Upper lobe of left lung (tissue), 6 donors: ENCODE measurements at regions not wholly inside any gene's neighbourhood (a gene's known extent, or its start where the extent isn't known, plus 50 kb on each side); places are given as distances from the start of the nearest gene placed in this dataset.
"Not testable (repeated sequence)": the region's sequence is repeated elsewhere in the genome, so short reads cannot be mapped to it uniquely, and the experiment has no call there.

Experiments
- ATAC-seq, 2 donors: fragments of 200-7000 bp; cut with Tn5 transposase; one replicate each; pipeline ENCODE4 v1.9.1; 2022; ENCODE audit warnings: mild to moderate bottlenecking in 2 of 2, moderate library complexity in 2 of 2; ENCODE audit not compliant: low FRiP score in 2 of 2
- DNase-seq, 2 donors: peaks; one replicate each; pipeline ENCODE4 v3.0.0-alpha.2; 2019 to 2020
- H3K27ac ChIP-seq, 4 donors: fragments of 200-600 bp; sonication (generic); one replicate each; pipeline ENCODE4 v1.5.1; 2016 to 2019
- H3K27me3 ChIP-seq, 4 donors: fragments of 200-600 bp; sonication (generic); one replicate each; pipeline ENCODE4 v1.5.1; 2017 to 2019
- H3K36me3 ChIP-seq, 4 donors: fragments of 200-600 bp; sonication (generic); one replicate each; pipeline ENCODE4 v1.5.1; 2016 to 2019
- H3K4me1 ChIP-seq, 4 donors: fragments of 200-600 bp; sonication (generic); one replicate each; pipeline ENCODE4 v1.5.1; 2018 to 2019
- H3K4me3 ChIP-seq, 4 donors: fragments of 200-600 bp; sonication (generic); one replicate each; pipeline ENCODE4 v1.5.1; 2017 to 2019; ENCODE audit warnings: mild to moderate bottlenecking in 2 of 4, moderate library complexity in 1 of 4
- H3K9me3 ChIP-seq, 4 donors: fragments of 200-600 bp; sonication (generic); one replicate each; pipeline ENCODE4 v1.5.1; 2018 to 2019
- EP300 ChIP-seq, 4 donors: sonication (generic); formaldehyde crosslinking; IDR thresholded peaks; one replicate each; pipeline ENCODE4 v1.5.1; 2017; ENCODE audit warnings: antibody characterized with exemption in 4 of 4, control low read depth in 2 of 4
- POLR2A ChIP-seq, 4 donors: fragments of 450-650 bp; IDR thresholded peaks; one replicate each; pipeline ENCODE4 v1.5.1; 2016 to 2017; ENCODE audit warnings: antibody characterized with exemption in 4 of 4, mild to moderate bottlenecking in 2 of 4
- POLR2AphosphoS5 ChIP-seq, 2 donors: sonication (generic); formaldehyde crosslinking; IDR thresholded peaks; one replicate each; pipeline ENCODE4 v1.5.1; 2017; ENCODE audit warnings: antibody characterized with exemption in 2 of 2
- WGBS, 2 donors: methylation state at CpG; one replicate each; pipeline ENCODE4 v1.1.5; 2017 to 2018; 5-methylcytosine and 5-hydroxymethylcytosine counted together
- TF ChIP-seq, protein P1 (sequence below), 6 experiments: fragments of 450-650 bp in 4 of 6; fragments of 200-600 bp in 2 of 6; sonication (generic) in 2 of 6; IDR thresholded peaks; one replicate each; pipeline ENCODE4 v1.5.1; 2016 to 2019; ENCODE audit warnings: antibody characterized with exemption in 6 of 6
- donor health status: DM: no; HTN: no; CAD: no; lungs with moderate emphysema.
- donor health status: DM: no; HTN: yes; CAD: no; lungs with severe emphysema.

DNA sequence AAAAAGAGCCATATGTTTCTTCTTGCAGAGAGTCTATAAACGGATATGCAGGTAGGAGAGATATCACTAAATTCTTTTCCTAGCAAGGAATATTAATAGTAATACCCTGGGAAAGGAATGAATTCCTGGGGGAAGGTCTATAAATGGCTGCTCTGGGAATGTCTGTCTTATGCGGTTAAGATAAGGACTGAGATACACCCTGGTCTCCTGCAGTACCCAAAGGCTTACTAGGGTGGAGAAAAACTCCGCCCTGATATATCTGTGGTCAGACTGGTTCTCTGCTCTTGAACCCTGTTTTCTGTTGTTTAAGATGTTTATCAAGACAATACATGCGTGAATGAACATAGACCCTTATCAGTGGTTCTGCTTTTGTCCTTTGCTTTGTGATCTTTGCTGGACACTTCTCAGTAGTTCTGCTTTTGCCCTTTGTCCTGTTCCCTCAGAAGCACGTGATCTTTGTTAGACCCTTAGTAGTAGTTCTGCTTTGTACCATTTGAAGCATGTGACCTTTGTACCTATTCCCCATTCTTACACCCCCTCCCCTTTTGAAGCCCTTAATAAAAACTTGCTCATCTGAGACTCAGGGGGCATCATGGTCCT, 173.1 kb upstream of the CCZ1B start:
- H3K27ac ChIP-seq, H3K36me3 ChIP-seq, H3K4me3 ChIP-seq, H3K27me3 ChIP-seq, DNase-seq, H3K9me3 ChIP-seq, H3K4me1 ChIP-seq, ATAC-seq: not testable (repeated sequence)
- 73 to 91% methylated on average over 5 of the region's 5 CpGs for WGBS, 2 donors

DNA sequence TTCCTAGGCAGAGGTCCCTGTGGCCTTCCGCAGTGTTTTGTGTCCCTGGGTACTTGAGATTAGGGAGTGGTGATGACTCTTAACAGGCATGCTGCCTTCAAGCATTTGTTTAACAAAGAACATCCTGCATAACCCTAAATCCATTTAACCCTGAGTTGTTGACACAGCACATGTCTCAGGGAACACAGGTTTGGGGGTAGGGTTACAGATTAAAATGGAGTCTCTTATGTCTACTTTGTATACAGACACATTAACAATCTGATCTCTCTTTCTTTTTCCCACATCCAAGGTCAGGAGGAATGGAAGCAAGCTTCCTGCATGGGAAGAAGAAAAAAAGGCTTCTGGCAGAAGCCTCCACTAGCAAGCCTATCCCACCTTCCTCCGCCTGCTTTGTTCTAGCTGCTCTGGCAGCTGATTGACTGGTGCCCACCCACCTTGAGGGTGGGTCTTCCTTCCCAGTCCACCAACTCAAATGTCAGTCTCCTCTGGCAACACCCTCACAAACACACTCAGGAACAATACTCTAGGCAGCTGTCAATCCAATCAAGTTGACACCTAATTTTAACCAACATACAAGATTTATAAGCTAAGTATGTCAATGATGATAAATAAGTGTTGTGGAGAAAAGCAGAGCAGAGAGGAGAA, 176.5 kb upstream of the CCZ1B start:
- 49 to 64% methylated on average over 2 of the region's 2 CpGs for WGBS, 2 donors
- TF ChIP-seq POLR2AphosphoS5 (IDR thresholded peaks at IDR 0.05) (no peak), EP300 (IDR thresholded peaks at IDR 0.05) (no peak), POLR2A (IDR thresholded peaks at IDR 0.05) (no peak)
- TF ChIP-seq, protein P1, sequence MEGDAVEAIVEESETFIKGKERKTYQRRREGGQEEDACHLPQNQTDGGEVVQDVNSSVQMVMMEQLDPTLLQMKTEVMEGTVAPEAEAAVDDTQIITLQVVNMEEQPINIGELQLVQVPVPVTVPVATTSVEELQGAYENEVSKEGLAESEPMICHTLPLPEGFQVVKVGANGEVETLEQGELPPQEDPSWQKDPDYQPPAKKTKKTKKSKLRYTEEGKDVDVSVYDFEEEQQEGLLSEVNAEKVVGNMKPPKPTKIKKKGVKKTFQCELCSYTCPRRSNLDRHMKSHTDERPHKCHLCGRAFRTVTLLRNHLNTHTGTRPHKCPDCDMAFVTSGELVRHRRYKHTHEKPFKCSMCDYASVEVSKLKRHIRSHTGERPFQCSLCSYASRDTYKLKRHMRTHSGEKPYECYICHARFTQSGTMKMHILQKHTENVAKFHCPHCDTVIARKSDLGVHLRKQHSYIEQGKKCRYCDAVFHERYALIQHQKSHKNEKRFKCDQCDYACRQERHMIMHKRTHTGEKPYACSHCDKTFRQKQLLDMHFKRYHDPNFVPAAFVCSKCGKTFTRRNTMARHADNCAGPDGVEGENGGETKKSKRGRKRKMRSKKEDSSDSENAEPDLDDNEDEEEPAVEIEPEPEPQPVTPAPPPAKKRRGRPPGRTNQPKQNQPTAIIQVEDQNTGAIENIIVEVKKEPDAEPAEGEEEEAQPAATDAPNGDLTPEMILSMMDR (IDR thresholded peaks at IDR 0.05): no peak
- Histone ChIP-seq H3K36me3 (no peaks in the 10 kb centered on the region), H3K9me3 (peaks cover 0 to 8% (median 2%) of the 10 kb centered on the region in 4 donors), H3K4me1 (peaks cover 0 to 4% (median 0%) of the 10 kb centered on the region in 4 donors), H3K4me3 (no peak overlapping the region), H3K27me3 (no peaks in the 10 kb centered on the region), H3K27ac (no peak overlapping the region)
- no peak for ATAC-seq
- no peak for DNase-seq

DNA sequence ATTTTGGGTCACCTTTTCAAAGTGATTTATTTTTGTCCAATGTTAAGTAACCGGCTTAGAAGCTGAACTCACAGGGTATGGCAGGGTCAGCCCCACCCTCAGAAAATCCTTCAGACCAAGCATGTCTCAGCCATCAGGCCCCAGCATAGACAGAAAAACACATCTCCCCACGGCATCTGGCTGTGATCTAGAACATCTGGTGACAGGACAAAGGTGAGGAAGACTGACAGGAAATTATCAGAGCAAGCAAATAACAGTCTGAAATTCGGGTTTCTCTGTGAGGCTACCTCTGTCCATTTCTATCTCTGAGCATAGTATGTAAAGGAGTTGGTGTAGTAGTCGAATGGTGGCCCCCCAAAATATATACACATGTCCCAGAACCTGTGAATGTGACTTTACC, 177.0 kb upstream of the C1GALT1 start:
- H3K4me3 ChIP-seq: no peak overlapping the region
- no peaks in the 10 kb centered on the region for H3K9me3 ChIP-seq
- DNase-seq: no peak
- TF ChIP-seq, protein P1 (IDR thresholded peaks at IDR 0.05): no peak
- TF ChIP-seq EP300 (IDR thresholded peaks at IDR 0.05): no peak
- no peak for TF ChIP-seq POLR2A (IDR thresholded peaks at IDR 0.05)
- no peak for TF ChIP-seq POLR2AphosphoS5 (IDR thresholded peaks at IDR 0.05)
- no peaks in the 10 kb centered on the region for H3K27me3 ChIP-seq
- no peak overlapping the region for H3K27ac ChIP-seq
- 59 to 61% methylated on average over 4 of the region's 4 CpGs for WGBS, 2 donors
- ATAC-seq: no peak
- H3K4me1 ChIP-seq: peaks cover 0 to 4% (median 0%) of the 10 kb centered on the region in 4 donors
- no peaks in the 10 kb centered on the region for H3K36me3 ChIP-seq

DNA sequence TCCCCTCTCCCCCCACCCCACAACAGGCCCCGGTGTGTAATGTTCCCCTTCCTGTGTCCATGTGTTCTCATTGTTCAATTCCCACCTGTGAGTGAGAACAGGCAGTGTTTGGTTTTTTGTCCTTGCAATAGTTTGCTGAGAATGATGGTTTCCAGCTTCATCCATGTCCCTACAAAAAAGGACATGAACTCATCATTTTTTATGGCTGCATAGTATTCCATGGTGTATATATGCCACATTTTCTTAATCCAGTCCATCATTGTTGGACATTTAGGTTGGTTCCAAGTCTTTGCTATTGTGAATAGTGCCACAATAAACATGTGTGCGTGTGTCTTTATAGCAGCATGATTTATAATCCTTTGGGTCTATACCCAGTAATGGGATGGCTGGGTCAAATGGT, 176.4 kb upstream of the C1GALT1 start:
- not testable (repeated sequence) for DNase-seq, H3K9me3 ChIP-seq, H3K27me3 ChIP-seq, H3K4me1 ChIP-seq, H3K4me3 ChIP-seq, ATAC-seq, H3K36me3 ChIP-seq, H3K27ac ChIP-seq
- WGBS, 2 donors: 77 to 89% methylated on average over 2 of the region's 2 CpGs

DNA sequence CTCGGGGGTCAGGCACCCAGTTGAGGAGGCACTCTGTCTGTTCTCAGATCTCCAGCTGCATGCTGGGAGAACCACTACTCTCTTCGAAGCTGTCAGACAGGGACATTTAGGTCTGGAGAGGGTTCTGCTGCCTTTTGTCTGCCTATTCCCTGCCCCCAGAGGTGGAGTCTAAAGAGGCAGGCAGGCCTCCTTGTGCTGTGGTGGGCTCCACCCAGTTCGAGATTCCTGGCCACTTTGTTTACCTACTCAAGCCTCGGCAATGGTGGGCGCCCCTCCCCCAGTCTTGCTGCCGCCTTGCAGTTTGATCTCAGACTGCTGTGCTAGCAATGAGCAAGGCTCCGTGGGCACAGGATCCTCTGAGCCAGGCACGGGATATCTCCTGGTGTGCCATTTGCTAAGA, 171.1 kb upstream of the C1GALT1 start:
- not testable (repeated sequence) for H3K4me1 ChIP-seq, ATAC-seq, H3K27me3 ChIP-seq, H3K4me3 ChIP-seq, H3K27ac ChIP-seq, H3K36me3 ChIP-seq, DNase-seq, H3K9me3 ChIP-seq
- 62 to 65% methylated on average over 6 to 8 of the region's 8 CpGs for WGBS, 2 donors

DNA sequence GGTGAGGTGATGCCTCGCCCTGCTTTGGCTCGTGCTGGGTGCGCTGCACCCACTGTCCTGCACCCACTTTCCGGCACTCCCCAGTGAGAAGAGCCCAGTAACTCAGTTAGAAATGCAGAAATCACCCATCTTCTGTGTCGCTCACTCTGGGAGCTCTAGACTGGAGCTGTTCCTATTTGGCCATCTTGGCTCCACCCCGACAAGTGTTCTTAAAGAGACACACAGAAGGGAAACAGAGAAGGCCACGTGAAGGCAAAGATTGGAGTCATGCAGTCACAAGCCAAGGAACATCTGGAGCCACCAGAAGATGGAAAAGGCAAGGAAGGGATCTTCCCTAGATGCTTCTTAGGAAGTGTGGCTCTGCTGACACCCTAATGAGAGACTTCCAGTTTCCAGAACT, 170.6 kb upstream of the C1GALT1 start:
- 89 to 90% methylated on average over 7 of the region's 7 CpGs for WGBS, 2 donors
- not testable (repeated sequence) for ATAC-seq, DNase-seq

More for the DNA sequence above, 170.6 kb upstream of the C1GALT1 start:
- not testable (repeated sequence) for H3K27ac ChIP-seq, H3K27me3 ChIP-seq, H3K4me3 ChIP-seq, H3K36me3 ChIP-seq, H3K9me3 ChIP-seq, H3K4me1 ChIP-seq
